HFF-Myc (cell line): ENCODE measurements at regions not wholly inside any gene's neighbourhood (a gene's known extent, or its start where the extent isn't known, plus 50 kb on each side); places are given as distances from the start of the nearest gene placed in this dataset.

ENCODE experiments used
- DNase-seq: peaks from one replicate; pipeline ENCODE4 v3.0.0-alpha.2; 2011; ENCODE audit warnings: low read depth; ENCODE audit errors: extremely low read depth
- H3K4me3 ChIP-seq: replicated peaks from 2 replicates; pipeline ENCODE4 v1.5.1; 2011; ENCODE audit warnings: low read depth, mild to moderate bottlenecking, control low read depth, low read length
- CTCF ChIP-seq: IDR thresholded peaks from 2 replicates; pipeline ENCODE4 v1.5.1; 2012; ENCODE audit warnings: mild to moderate bottlenecking, low read depth, low read length, control low read depth; ENCODE audit errors: missing control alignments

DNA sequence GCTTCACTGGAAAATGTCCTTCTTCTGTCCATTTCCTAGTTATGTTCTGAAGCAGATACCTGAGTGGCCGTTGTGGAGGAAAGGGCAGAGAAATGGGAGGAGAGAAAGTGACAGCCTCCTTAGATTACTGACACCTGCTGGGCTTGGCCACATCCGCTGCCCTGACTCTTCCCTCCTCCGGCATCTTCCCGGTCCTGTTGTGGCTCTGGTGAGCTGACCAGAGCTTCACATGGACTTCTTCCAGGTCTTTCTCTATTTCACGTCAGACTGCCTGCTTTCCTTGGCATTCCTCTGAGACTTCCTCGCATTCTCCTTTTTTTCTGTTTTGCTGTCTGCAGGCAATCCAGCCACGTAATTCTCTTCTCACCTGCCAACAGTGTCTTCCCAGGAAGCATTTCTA lies 138.7 kb upstream of the E2F8 start:
- TF ChIP-seq CTCF: no peak
- no peak for DNase-seq
- H3K4me3 ChIP-seq: no peak overlapping the region

GRCh38 chr11:19378814-19379213 lies 138.1 kb upstream of the E2F8 start:
- no peak overlapping the region for H3K4me3 ChIP-seq
- TF ChIP-seq CTCF: no peak
- no peak for DNase-seq

GRCh38 chr11:19377881-19378280 lies 137.1 kb upstream of the E2F8 start:
- TF ChIP-seq CTCF: no peak
- no peak for DNase-seq
- H3K4me3 ChIP-seq: no peak overlapping the region

GRCh38 chr11:19375440-19375839 lies 134.7 kb upstream of the E2F8 start:
- TF ChIP-seq CTCF: no peak
- no peak overlapping the region for H3K4me3 ChIP-seq
- no peak for DNase-seq

- TF ChIP-seq CTCF: no peak
- no peak overlapping the region for H3K4me3 ChIP-seq
- DNase-seq: peak; percentile 43
Measured at GRCh38 chr11:19374151-19374569, 133.4 kb upstream of the E2F8 start.

DNA sequence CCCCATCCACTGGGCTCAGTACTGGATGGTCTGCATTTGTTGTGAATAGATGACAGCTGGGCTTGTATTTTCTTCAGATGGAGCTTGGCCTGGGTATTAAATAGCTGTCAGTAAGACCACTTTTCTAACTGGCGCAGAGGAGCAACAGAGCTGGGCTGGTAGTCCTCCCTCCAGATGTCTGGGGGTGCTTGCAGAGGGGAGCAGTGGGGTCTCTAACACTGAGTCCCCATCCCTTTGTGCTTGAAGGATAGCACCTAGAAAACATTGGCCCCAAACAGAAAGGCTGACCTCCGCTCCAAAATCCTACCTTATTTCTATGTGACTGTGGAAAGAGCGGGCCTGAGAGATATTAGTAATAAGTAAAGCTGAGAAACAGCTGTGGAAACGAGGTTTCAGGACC lies 131.6 kb upstream of the E2F8 start:
- H3K4me3 ChIP-seq: no peak overlapping the region
- no peak for DNase-seq
- no peak for TF ChIP-seq CTCF

GRCh38 chr11:19370100-19370861 lies 129.5 kb upstream of the E2F8 start:
- TF ChIP-seq CTCF: no peak
- no peak for DNase-seq
- H3K4me3 ChIP-seq: no peak overlapping the region
